ENCODE measurements at regions not wholly inside any gene's neighbourhood (a gene's known extent, or its start where the extent isn't known, plus 50 kb on each side); places are given as distances from the start of the nearest gene placed in this dataset.

DNA sequence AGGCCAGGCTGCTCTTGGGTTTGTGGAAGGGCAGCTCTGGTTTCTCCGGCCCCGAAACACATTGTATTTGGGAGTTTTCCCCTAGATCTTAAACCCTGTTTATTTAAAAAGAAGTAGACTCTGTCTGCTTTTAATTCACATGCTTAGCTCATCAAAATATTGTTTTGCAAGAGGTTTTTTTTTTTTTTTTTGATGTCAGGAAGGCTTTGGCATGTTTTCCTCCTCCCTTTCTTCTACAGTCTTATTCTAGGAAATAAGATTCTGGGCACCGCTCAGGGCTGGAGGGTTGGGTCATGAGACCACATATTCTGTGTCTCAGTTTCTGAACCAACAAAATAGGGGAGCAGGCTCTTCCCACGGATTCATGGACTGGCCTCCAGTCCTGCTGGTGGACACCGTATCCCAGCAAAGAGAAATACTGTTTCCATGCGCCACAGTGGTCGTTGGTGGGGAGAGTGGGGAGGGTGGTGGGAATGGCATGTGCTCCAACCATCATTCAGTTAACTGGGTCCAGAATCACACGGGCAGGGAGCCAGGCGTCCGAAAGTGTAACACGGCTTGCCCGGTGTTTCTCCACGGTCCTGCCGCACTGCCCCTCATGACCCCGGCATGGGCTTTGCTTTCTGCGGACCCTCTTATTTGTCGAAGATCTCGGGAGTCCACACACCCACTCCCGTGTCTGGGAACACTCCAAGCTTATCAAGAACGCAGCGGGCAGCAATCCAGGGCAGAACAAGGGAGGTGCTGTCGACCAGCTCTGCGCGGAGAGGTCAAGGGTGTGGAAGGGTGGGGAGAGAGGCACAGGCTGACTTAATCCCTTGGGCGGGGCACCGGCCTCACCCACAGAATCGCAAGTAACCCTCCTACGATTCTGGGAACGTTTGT lies 176.7 kb downstream of the GLI2 start:
- ChIA-PET POLR2A (no interaction called here), CTCF (ENCODE audit: low intra/inter-chr PET ratio, low total read pairs) (no interaction called here)
- TF ChIP-seq ZNF432 (CRISPR knock-in tag; IDR thresholded peaks at IDR 0.05; ENCODE audit: borderline replicate concordance) (no peak), ELF4 (CRISPR knock-in tag; IDR thresholded peaks at IDR 0.05; ENCODE audit: borderline replicate concordance) (no peak), MAFK (conservative IDR thresholded peaks at IDR 0.05 in 1 of 2, IDR thresholded peaks at IDR 0.05 in 1 of 2; ENCODE audit: low read length in 2 of 2) (peak; percentile 31 to 57; a peak in 3 of 4 replicates), XBP1 (CRISPR knock-in tag; IDR thresholded peaks at IDR 0.05) (no peak)
- Histone ChIP-seq H3K79me2 (ENCODE audit: insufficient read depth, low read length) (no peaks in the 10 kb centered on the region), H3K27me3 (ENCODE audit: control insufficient read depth in 1 of 2, insufficient read depth in 2 of 2, low read length in 2 of 2) (peaks cover 12 to 62% of the 10 kb centered on the region in 2 experiments), H3K9ac (ENCODE audit: insufficient read depth, low read depth, low read length) (no peak overlapping the region), H3K4me1 (ENCODE audit: insufficient read depth, low read length) (peaks cover 10% of the 10 kb centered on the region), H4K20me1 (ENCODE audit: insufficient read depth, low read length) (no peaks in the 10 kb centered on the region), H3K27ac (ENCODE audit: extremely low read length, insufficient read depth, low read length) (no peak overlapping the region), H3K4me2 (ENCODE audit: low read depth, low read length) (no peak overlapping the region), H3K4me3 (replicated peaks in 1 of 3; ENCODE audit: insufficient read depth in 1 of 3, low read depth in 2 of 3, low read length in 3 of 3) (no peak overlapping the region), H3K9me3 (ENCODE audit: low read length) (no peaks in the 10 kb centered on the region), H2AFZ (ENCODE audit: low read length) (no peak overlapping the region), H3K36me3 (replicated peaks in 1 of 2; ENCODE audit: control insufficient read depth in 1 of 2, insufficient read depth in 2 of 2, low read length in 2 of 2) (no peaks in the 10 kb centered on the region)
- WGBS (ENCODE audit: low lambda C conversion rate): 26% methylated on average over 24 of the region's 29 CpGs
- no peak for ATAC-seq
- FAIRE-seq: no peak
- intact Hi-C loops (cut with micrococcal nuclease; ENCODE audit: unreplicated experiment) (no loop called here), in situ Hi-C loops (cut with HindIII; ENCODE audit: extremely low pct_ligation_motif_present, low pct_unique_long_range_greater_than_20kb) (no loop called here)
- DNase-seq (ENCODE audit: low spot score): no peak
- BruUV-seq (replicated peaks): no TSS peak

DNA sequence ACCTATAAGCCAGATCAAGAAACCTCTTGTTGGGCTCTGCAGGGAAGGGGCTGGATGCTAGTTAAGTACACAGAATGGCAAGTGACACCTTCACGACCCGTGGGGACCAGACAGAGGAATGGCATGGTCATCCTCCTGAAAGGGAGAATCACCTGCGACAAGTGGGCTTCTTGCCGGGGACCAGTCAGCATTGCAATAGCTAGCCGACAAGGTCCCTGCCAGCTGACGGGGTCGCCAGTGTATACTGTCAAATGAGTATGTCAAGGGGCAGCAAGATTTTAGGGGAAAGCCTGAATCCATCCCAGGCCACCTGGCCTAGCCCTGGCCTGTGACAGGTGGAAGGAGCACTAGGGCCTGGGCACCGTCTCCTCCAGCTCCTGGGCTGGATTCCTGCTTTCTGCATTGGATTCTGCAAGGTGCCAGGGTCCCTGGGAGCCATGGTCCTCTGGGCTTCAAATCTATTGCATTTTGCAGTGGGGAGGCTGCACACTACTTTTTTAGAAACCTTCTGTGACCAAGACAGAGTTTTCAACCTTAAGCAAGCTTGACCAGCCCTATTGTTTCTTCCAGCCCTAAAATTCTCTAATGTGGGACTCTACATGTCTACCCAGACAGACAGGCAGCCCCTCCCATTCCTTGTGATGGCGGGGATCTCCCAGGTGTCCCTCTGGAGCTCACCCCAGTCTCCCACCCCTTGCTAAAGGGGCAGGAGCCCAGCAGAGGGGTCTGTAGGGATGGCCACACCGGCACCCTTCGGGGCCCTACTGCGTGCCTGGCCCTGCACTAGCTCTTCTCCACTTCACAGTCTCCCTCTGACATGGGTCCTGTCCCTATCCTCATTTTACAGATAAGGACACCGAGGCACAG lies 178.5 kb downstream of the GLI2 start:
- no peaks in the 10 kb centered on the region for H3K79me2 ChIP-seq (ENCODE audit: insufficient read depth, low read length)
- intact Hi-C loops (cut with micrococcal nuclease; ENCODE audit: unreplicated experiment) (no loop called here), in situ Hi-C loops (cut with HindIII; ENCODE audit: extremely low pct_ligation_motif_present, low pct_unique_long_range_greater_than_20kb) (no loop called here)
- no peak overlapping the region for H2AFZ ChIP-seq (ENCODE audit: low read length)
- no TSS peak for BruUV-seq (replicated peaks)
- H3K9ac ChIP-seq (ENCODE audit: insufficient read depth, low read depth, low read length): no peak overlapping the region
- H3K27ac ChIP-seq (ENCODE audit: extremely low read length, insufficient read depth, low read length): no peak overlapping the region
- no peak for DNase-seq (ENCODE audit: low spot score)
- peak; percentile 18; the same call in 2 of the 3 replicates for ATAC-seq
- peaks cover 12 to 66% of the 10 kb centered on the region in 2 experiments for H3K27me3 ChIP-seq (ENCODE audit: control insufficient read depth in 1 of 2, insufficient read depth in 2 of 2, low read length in 2 of 2)
- no peak for FAIRE-seq
- H3K4me3 ChIP-seq (replicated peaks in 1 of 3; ENCODE audit: insufficient read depth in 1 of 3, low read depth in 2 of 3, low read length in 3 of 3): no peak overlapping the region
- CTCF ChIA-PET (ENCODE audit: low intra/inter-chr PET ratio, low total read pairs): no interaction called here
- H4K20me1 ChIP-seq (ENCODE audit: insufficient read depth, low read length): no peaks in the 10 kb centered on the region
- H3K9me3 ChIP-seq (ENCODE audit: low read length): no peaks in the 10 kb centered on the region
- no peak overlapping the region for H3K4me2 ChIP-seq (ENCODE audit: low read depth, low read length)
- H3K36me3 ChIP-seq (replicated peaks in 1 of 2; ENCODE audit: control insufficient read depth in 1 of 2, insufficient read depth in 2 of 2, low read length in 2 of 2): no peaks in the 10 kb centered on the region
- peaks cover 10% of the 10 kb centered on the region for H3K4me1 ChIP-seq (ENCODE audit: insufficient read depth, low read length)
- WGBS (ENCODE audit: low lambda C conversion rate): 54% methylated on average over 10 of the region's 13 CpGs
- POLR2A ChIA-PET: no interaction called here
- no peak for TF ChIP-seq NFIB (CRISPR knock-in tag; IDR thresholded peaks at IDR 0.05; ENCODE audit: borderline replicate concordance)
- TF ChIP-seq ZNF138 (CRISPR knock-in tag; IDR thresholded peaks at IDR 0.05; ENCODE audit: low read depth): no peak
- TF ChIP-seq, protein P1, sequence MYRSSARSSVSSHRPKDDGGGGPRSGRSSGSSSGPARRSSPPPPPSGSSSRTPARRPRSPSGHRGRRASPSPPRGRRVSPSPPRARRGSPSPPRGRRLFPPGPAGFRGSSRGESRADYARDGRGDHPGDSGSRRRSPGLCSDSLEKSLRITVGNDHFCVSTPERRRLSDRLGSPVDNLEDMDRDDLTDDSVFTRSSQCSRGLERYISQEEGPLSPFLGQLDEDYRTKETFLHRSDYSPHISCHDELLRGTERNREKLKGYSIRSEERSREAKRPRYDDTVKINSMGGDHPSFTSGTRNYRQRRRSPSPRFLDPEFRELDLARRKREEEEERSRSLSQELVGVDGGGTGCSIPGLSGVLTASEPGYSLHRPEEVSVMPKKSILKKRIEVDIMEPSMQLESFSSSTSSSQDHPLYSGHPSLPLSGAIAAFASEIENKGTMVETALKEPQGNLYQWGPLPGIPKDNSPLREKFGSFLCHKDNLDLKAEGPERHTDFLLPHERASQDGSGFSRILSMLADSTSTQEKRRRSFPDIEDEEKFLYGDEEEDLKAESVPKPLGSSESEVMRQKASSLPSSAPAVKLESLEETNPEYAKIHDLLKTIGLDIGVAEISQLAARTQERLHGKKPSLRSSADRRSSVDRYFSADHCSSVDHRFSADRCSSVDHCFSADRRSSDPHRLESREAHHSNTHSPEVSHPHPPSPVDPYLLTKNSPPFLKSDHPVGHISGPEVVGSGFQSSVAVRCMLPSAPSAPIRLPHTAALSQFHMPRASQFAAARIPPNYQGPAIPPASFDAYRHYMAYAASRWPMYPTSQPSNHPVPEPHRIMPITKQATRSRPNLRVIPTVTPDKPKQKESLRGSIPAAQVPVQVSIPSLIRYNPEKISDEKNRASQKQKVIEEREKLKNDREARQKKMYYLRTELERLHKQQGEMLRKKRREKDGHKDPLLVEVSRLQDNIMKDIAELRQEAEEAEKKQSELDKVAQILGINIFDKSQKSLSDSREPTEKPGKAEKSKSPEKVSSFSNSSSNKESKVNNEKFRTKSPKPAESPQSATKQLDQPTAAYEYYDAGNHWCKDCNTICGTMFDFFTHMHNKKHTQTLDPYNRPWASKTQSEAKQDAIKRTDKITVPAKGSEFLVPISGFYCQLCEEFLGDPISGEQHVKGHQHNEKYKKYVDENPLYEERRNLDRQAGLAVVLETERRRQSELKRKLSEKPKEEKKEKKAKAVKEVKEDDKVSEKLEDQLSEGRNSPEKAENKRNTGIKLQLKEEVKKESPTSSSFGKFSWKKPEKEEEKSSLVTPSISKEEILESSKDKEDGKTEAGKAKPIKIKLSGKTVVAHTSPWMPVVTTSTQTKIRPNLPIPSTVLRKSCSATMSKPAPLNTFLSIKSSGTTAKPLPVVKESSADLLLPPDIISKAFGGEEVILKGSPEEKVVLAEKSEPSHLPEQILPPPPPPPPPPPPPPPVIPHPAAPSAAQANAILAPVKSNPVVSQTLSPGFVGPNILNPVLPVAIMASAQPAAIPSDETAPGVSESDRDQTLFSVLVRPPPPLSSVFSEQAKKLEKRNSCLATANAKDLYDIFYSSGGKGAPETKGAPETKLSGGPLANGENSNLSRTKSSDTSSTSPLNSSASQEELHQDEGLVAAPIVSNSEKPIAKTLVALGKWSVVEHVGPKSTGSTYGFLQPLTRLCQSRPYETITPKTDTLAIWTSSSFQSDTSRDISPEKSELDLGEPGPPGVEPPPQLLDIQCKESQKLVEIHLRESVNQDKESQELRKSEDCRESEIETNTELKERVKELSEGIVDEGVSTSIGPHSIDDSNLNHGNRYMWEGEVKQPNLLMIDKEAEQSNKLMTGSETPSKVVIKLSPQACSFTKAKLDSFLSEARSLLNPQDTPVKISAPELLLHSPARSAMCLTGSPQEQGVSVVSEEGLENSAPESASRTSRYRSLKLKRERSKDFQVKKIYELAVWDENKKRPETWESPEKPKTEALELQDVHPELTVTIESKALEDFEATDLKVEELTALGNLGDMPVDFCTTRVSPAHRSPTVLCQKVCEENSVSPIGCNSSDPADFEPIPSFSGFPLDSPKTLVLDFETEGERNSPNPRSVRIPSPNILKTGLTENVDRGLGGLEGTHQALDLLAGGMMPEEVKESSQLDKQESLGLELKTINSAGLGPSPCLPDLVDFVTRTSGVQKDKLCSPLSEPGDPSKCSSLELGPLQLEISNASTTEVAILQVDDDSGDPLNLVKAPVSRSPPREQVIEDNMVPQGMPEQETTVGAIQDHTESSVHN (CRISPR knock-in tag; IDR thresholded peaks at IDR 0.05): no peak
- no peak for TF ChIP-seq SIN3B (IDR thresholded peaks at IDR 0.05; ENCODE audit: low read length)

Data from HepG2 (cell line).